ENCODE measurements at regions not wholly inside any gene's neighbourhood (a gene's known extent, or its start where the extent isn't known, plus 50 kb on each side); places are given as distances from the start of the nearest gene placed in this dataset.

DNA sequence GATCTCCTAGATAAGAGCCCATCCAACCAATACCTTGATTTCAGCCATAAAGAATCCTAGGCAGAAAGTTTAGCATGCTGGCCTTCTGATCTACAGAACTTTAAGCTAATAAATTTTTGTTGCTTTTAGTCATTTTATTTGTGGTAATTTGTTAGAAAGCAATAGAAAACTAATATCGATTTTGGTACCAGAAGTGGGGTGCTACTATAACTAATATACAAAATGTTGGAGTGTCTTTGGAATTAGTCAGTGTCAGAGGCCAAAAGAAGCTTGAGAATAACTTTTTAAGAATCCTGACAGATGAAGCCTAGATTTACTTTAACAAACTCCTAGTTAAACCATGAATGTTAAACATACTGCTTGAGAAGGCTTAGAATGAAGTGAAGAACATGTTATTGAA, 83.6 kb upstream of the HSF2 start:
- DNase-seq, result no peak

DNA sequence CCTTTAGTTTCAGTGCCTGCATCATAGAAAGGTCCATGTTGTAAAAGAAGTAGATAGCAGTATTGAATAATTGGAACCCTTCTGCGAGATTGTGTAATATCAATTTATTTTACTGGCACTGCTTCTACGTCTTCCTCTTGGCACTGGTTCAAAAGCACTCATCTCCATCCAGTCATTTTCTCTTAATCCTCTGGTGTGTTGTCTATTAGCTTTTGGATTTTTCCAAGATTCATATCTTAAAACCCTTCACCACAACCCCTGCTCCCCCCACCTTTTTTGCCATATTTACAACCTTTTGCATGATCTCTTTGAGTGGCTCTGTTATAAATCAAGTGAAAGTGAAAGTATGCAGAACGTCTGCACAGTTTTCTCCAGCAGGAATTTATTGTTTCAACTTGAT, 76.6 kb upstream of the HSF2 start:
- DNase-seq, result peak; percentile 6

DNA sequence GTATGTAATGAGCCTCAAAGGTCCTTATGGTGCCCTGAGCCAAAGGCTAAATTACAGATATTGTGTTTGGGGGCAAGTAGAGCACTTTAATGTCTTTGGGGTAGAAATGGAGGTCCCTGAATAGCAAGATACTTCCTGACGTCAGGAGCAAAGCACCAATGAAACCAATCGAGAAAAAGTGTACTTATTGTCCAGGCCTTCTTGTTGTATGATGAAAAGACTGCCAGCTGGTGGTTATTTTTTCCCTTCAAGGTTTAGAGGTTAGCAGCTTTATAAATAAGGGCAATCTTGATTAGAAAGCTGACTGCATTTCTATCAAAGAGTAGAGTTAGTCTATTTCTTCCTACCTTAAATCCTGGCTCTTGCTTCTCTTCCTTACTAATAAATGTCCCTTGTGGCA, 76.1 kb upstream of the HSF2 start:
- no peak for DNase-seq

DNA sequence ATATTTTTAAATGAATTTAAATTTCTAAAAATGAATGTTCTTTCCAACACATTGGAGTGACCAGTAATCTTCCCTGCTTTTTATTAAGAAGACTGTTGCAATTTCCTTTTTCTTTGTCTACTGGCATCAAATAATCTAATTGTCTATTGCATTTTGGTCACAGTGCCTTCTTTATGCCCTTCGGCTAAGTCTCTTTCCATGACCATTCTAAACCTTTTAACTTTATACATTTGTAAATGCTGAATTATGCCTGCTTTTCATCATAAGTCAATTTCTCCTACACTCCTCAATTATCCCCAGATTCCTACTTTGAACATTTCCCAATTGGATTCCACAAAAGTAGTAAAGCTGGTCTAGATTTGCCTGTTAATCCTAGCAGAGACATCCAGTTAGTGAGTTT, 69.1 kb upstream of the HSF2 start:
- no peak for DNase-seq

DNA sequence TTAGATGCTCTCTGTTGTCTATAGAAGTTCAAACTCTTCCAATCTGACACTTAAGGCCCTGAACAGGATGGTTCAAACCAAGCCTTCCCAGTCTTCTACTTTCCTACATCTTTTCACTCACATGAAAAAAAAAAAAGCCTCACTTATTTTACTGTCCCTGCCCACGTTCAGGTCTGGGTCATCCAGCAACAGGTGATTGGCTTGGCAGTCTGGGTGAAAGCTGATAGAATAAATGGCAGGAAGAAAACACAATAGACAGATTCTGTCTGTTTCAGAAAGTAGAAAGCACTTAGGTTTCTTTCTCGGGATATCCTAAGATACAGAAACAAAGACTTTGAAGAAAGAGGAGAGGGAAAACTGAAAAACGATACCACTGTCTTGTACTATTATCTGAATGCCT, 61.8 kb upstream of the HSF2 start:
- no peak for DNase-seq

DNA sequence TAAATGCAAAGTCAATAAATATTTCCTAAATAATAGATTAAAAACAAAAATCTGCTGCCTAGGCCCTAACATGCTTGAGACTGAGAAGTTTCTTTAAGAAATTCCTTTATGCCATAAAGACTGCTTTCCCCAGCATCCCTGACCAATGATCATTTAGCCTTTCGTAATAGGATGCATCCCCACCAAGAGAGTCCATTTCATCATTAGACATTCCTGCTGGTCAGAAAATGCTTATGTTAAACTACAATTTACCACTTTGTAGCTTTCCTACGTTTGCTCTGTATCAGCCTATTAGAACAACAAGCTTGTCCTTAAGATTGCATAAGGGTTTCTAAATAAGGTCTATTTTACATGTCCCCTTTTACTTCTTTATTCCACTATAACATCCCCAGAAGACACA, 59.8 kb upstream of the HSF2 start:
- DNase-seq, result no peak

DNA sequence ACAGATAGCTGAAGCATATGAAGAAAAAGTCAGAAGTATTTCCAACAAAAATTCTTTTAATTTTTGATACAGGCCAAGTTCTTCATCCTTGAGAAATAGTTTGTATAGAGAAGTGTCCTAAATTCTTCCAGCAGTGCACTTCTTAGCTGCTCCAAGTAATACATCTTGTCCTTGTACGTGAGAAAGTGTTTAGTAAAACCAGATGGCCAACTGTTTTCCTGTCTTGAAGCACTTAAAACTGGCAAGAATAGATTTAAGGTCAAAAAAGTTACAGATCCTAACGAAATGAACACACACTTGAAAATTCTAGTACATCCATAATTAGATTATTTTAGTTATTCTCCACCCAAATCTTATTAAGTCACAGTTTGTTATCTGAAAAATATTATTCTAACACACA, 52.2 kb upstream of the HSF2 start:
- no peak for DNase-seq

DNA sequence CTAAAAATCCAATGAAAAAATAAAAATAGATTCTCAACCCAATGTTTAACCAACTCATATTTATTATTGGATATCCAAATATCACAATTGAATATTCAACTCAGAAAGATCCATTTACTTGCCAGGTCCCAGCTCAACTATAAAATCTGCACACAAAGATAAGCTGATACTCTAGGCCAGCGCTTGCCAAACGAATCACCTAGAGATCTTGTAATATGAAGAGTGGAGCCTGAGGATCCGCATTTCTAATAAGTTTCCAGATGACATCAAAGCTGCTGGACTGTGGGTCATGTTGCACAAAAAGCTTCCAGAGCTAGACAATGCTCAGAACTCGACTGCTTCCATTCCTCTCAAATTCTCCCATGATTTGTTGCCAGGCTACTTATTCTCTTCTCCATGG, 51.7 kb upstream of the HSF2 start:
- DNase-seq, result no peak

Data from CD4-positive, alpha-beta T cell treated with Interleukin-10 for 1 hour (primary cell).